Stomach (tissue), 4 donors: ENCODE measurements at regions not wholly inside any gene's neighbourhood (a gene's known extent, or its start where the extent isn't known, plus 50 kb on each side); places are given as distances from the start of the nearest gene placed in this dataset.

ENCODE experiments used
- POLR2AphosphoS5 ChIP-seq, 3 donors: sonication (generic); formaldehyde crosslinking; IDR thresholded peaks; one replicate each; pipeline ENCODE4 v1.6.1; 2016; ENCODE audit warnings: antibody characterized with exemption in 3 of 3
- TF ChIP-seq, protein P1 (sequence below), 7 experiments: fragments of 450-650 bp in 4 of 7; fragments of 200-600 bp in 3 of 7; sonication (generic) in 3 of 7; IDR thresholded peaks; one replicate each; pipeline ENCODE4 v1.5.1; 2016 to 2019; ENCODE audit warnings: antibody characterized with exemption in 7 of 7, control low read depth in 2 of 7, mild to moderate bottlenecking in 1 of 7

DNA sequence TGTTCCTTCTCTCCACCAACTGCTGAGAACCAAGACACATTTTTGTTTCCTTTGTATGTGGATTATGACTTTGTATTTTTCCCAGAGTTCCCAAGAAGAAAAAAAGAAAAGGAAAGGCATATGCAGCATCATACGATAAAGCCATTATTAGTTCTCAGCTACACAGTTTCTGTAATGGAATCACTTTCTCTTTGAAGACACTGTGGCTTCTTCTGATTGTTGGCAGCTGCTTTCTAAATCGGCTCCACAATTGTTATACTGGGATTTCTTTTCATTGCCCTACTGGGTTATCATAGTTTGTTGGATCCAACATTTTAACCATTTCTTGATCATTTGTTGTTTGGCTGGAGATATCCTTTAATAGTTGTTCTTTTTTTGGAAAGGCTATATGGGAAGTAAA is 89.5 kb upstream of the HIVEP3 start:
- TF ChIP-seq POLR2AphosphoS5 (IDR thresholded peaks at IDR 0.05): no peak
- TF ChIP-seq, protein P1, sequence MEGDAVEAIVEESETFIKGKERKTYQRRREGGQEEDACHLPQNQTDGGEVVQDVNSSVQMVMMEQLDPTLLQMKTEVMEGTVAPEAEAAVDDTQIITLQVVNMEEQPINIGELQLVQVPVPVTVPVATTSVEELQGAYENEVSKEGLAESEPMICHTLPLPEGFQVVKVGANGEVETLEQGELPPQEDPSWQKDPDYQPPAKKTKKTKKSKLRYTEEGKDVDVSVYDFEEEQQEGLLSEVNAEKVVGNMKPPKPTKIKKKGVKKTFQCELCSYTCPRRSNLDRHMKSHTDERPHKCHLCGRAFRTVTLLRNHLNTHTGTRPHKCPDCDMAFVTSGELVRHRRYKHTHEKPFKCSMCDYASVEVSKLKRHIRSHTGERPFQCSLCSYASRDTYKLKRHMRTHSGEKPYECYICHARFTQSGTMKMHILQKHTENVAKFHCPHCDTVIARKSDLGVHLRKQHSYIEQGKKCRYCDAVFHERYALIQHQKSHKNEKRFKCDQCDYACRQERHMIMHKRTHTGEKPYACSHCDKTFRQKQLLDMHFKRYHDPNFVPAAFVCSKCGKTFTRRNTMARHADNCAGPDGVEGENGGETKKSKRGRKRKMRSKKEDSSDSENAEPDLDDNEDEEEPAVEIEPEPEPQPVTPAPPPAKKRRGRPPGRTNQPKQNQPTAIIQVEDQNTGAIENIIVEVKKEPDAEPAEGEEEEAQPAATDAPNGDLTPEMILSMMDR (IDR thresholded peaks at IDR 0.05): no peak
